Progenitor cell of endocrine pancreas (in vitro differentiated cells): ENCODE measurements at regions not wholly inside any gene's neighbourhood (a gene's known extent, or its start where the extent isn't known, plus 50 kb on each side); places are given as distances from the start of the nearest gene placed in this dataset.

Source experiments
- DNase-seq: peaks from one replicate; pipeline ENCODE4 v3.0.0; 2021; ENCODE audit warnings: low spot score; ENCODE audit not compliant: unreplicated experiment
- H3K27ac Mint-ChIP-seq: 2 replicates; pipeline ENCODE4 v1.8.0; 2021; ENCODE audit warnings: mild to moderate bottlenecking, moderate library complexity, mixed read lengths
- H3K27me3 Mint-ChIP-seq: 2 replicates; pipeline ENCODE4 v1.8.0; 2021; ENCODE audit warnings: mixed read lengths
- H3K36me3 Mint-ChIP-seq: 2 replicates; pipeline ENCODE4 v1.8.0; 2022; ENCODE audit warnings: mixed read lengths; ENCODE audit not compliant: insufficient read depth
- H3K4me1 Mint-ChIP-seq: 2 replicates; pipeline ENCODE4 v1.8.0; 2021; ENCODE audit warnings: low read depth, mixed read lengths
- H3K4me3 Mint-ChIP-seq: 2 replicates; pipeline ENCODE4 v1.8.0; 2021; ENCODE audit warnings: low read depth, mild to moderate bottlenecking, moderate library complexity, mixed read lengths
- H3K9me3 Mint-ChIP-seq: 2 replicates; pipeline ENCODE4 v1.8.0; 2021; ENCODE audit warnings: low read depth, mixed read lengths
- TF ChIP-seq, protein P1 (sequence below): fragments of 200-600 bp; sonication (generic); IDR thresholded peaks from one replicate; pipeline ENCODE4 v1.5.0; 2021; ENCODE audit warnings: antibody characterized with exemption, mild to moderate bottlenecking; ENCODE audit not compliant: unreplicated experiment

DNA sequence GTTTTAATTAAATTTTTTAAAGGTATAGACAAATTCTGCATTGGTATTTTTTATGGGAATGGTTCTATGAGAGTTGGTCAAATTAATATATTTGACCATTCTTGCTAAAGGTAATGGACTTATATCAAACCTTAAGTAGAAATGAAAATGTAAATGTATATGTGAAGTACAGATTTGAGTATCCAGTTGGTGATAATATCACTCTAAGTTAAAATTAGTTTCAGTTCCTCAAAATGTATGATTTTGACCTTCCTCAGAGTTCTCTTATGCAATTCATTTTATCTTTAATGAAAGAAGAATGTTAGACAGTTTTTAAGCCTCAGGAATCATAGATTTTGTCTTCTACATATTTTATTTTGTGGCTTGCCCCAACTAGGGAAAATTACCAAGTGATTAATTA is 1291.5 kb upstream of the B3GALT2 start:
- Mint-ChIP-seq H3K27me3 (no peaks in the 10 kb centered on the region), H3K4me3 (no peak overlapping the region), H3K36me3 (no peaks in the 10 kb centered on the region), H3K9me3 (no peaks in the 10 kb centered on the region), H3K27ac (no peak overlapping the region), H3K4me1 (no peaks in the 10 kb centered on the region)
- DNase-seq: no peak
- TF ChIP-seq, protein P1, sequence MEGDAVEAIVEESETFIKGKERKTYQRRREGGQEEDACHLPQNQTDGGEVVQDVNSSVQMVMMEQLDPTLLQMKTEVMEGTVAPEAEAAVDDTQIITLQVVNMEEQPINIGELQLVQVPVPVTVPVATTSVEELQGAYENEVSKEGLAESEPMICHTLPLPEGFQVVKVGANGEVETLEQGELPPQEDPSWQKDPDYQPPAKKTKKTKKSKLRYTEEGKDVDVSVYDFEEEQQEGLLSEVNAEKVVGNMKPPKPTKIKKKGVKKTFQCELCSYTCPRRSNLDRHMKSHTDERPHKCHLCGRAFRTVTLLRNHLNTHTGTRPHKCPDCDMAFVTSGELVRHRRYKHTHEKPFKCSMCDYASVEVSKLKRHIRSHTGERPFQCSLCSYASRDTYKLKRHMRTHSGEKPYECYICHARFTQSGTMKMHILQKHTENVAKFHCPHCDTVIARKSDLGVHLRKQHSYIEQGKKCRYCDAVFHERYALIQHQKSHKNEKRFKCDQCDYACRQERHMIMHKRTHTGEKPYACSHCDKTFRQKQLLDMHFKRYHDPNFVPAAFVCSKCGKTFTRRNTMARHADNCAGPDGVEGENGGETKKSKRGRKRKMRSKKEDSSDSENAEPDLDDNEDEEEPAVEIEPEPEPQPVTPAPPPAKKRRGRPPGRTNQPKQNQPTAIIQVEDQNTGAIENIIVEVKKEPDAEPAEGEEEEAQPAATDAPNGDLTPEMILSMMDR: no peak

DNA sequence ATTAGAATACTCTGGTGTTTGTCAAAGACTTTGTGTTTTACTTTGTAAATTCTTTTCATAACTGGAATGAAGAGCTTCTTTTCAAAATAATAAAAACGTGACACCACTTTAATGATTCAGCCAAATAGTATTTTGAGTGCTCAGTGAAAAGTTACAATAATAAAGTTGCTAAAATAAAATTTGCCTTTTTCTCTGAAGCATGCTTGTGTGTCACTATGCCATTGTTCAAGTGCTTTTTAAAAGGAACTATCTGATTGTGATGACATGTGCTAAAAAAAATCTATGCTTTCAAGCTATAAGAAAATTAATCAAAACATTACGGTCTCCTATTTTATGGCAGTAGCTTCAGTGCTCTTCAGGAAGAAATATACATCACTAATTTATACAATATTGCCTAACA is 1290.5 kb upstream of the B3GALT2 start:
- Mint-ChIP-seq H3K36me3 (no peaks in the 10 kb centered on the region), H3K4me3 (no peak overlapping the region)
- TF ChIP-seq, protein P1: no peak

DNA sequence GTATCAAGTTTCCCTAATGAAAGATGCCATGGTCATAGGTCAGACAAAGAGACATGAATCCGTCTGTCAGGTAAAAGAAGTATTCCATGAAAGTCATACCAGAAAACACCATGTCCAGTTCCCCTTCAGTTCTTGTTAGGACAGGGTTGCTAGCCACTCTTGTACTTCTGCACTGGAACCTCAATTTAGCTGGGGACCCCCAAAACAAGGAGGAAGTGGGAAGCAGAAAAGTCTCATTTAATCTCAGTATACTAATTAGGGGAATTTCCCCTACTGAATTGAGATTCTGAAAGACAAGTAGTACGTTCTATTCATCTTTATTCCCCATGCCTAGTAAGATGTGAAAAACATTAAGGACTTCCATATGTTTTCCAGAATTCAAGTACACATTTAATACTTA is 1289.9 kb upstream of the B3GALT2 start:
- Mint-ChIP-seq H3K36me3 (no peaks in the 10 kb centered on the region), H3K27me3 (no peaks in the 10 kb centered on the region), H3K9me3 (no peaks in the 10 kb centered on the region), H3K27ac (no peak overlapping the region), H3K4me1 (no peaks in the 10 kb centered on the region), H3K4me3 (no peak overlapping the region)
- TF ChIP-seq, protein P1: no peak
- no peak for DNase-seq

More for the DNA sequence above, 1290.5 kb upstream of the B3GALT2 start:
- no peaks in the 10 kb centered on the region for H3K27me3 Mint-ChIP-seq
- H3K9me3 Mint-ChIP-seq: no peaks in the 10 kb centered on the region
- DNase-seq: no peak
- no peaks in the 10 kb centered on the region for H3K4me1 Mint-ChIP-seq
- no peak overlapping the region for H3K27ac Mint-ChIP-seq

GRCh38 chr1:194474701-194475100 is 1288.3 kb upstream of the B3GALT2 start:
- no peaks in the 10 kb centered on the region for H3K4me1 Mint-ChIP-seq
- no peak overlapping the region for H3K27ac Mint-ChIP-seq
- H3K36me3 Mint-ChIP-seq: no peaks in the 10 kb centered on the region
- no peak for DNase-seq
- H3K9me3 Mint-ChIP-seq: no peaks in the 10 kb centered on the region
- no peak overlapping the region for H3K4me3 Mint-ChIP-seq
- TF ChIP-seq, protein P1: no peak
- H3K27me3 Mint-ChIP-seq: no peaks in the 10 kb centered on the region

DNA sequence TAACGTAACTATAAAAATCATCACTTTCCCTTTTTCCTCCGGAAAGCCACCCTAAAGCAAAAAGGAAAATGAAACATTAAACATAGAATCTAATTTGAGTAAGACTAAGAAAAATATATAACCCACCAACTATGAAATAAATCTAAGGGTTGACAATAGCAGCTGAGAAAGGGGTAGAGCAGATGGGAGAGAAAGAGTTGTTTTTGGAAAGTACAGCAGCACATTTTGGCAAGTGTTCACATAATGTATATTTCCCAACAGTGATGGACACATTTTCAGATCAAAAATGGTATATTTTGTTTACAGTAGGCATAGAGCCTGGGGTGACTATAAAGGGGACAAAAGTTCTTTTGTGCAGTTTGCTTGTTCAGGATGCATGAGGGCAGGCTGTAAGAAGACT is 1287.4 kb upstream of the B3GALT2 start:
- no peaks in the 10 kb centered on the region for H3K36me3 Mint-ChIP-seq
- H3K4me1 Mint-ChIP-seq: no peaks in the 10 kb centered on the region
- H3K9me3 Mint-ChIP-seq: no peaks in the 10 kb centered on the region
- H3K4me3 Mint-ChIP-seq: no peak overlapping the region
- no peaks in the 10 kb centered on the region for H3K27me3 Mint-ChIP-seq
- H3K27ac Mint-ChIP-seq: no peak overlapping the region
- DNase-seq: no peak
- TF ChIP-seq, protein P1: no peak
